ENCODE measurements at regions not wholly inside any gene's neighbourhood (a gene's known extent, or its start where the extent isn't known, plus 50 kb on each side); places are given as distances from the start of the nearest gene placed in this dataset.
A peak's percentile ranks its signal among the peaks of the same experiment; 100 is the strongest.
"Not testable (repeated sequence)": the region's sequence is repeated elsewhere in the genome, so short reads cannot be mapped to it uniquely, and the experiment has no call there.

DNA sequence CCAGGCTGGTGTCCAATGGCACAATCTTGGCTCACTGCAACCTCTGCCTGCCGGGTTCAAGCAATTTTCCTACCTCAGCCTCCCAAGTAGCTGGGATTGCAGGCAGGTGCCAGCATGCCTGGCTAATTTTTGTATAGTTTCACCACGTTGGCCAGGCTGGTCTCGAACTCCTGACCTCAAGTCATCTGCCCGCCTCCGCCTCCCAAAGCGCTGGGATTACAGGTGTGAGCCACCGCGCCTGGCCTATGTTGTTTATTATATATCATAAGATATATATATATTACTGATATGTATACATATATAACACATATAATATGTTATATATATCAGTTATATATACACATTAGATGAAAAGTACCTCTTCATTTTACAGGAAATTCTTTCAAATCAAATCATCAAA, 914.7 kb downstream of the FOXD4L5 start:
- H3K4me3 ChIP-seq (ENCODE audit: low read length, poor library complexity, severe bottlenecking); H3K27me3 ChIP-seq (ENCODE audit: insufficient read depth, low read length, poor library complexity, severe bottlenecking); H3K79me2 ChIP-seq (ENCODE audit: insufficient read depth, low read length); H2AFZ ChIP-seq (ENCODE audit: low read length); H3K4me1 ChIP-seq (ENCODE audit: insufficient read depth, low read length, poor library complexity, severe bottlenecking); H3K9me2 ChIP-seq (replicated peaks; ENCODE audit: low read depth, low read length); H3K36me3 ChIP-seq (ENCODE audit: insufficient read depth, low read length); H3F3A ChIP-seq (ENCODE audit: low read depth); H3K9me3 ChIP-seq (ENCODE audit: insufficient read depth, low read depth, low read length); H3K9ac ChIP-seq (ENCODE audit: low read depth, low read length, poor library complexity, severe bottlenecking); H3K4me2 ChIP-seq (ENCODE audit: low read depth, low read length, poor library complexity, severe bottlenecking); H4K20me1 ChIP-seq (ENCODE audit: insufficient read depth, low read length, poor library complexity, severe bottlenecking): not testable (repeated sequence)

DNA sequence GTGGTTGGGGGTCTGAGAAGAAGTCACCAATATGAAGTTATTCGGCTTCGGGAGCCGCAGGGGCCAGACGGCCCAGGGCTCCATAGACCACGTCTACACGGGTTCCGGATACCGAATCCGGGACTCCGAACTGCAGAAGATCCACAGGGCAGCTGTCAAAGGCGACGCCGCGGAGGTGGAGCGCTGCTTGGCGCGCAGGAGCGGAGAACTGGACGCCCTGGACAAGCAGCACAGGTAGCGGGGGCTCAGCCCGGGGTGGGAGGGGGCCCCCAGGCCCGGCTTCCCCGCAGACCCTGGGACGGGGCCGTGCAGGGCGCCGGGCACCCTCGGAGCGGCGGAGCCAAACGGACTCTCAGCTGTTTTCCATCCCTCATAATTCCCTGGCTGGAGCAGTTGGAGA, 915.4 kb downstream of the FOXD4L5 start:
- not testable (repeated sequence) for H3K4me3 ChIP-seq (ENCODE audit: low read length, poor library complexity, severe bottlenecking); H3K36me3 ChIP-seq (ENCODE audit: insufficient read depth, low read length); H4K20me1 ChIP-seq (ENCODE audit: insufficient read depth, low read length, poor library complexity, severe bottlenecking); H3K27me3 ChIP-seq (ENCODE audit: insufficient read depth, low read length, poor library complexity, severe bottlenecking); H3K4me1 ChIP-seq (ENCODE audit: insufficient read depth, low read length, poor library complexity, severe bottlenecking); H2AFZ ChIP-seq (ENCODE audit: low read length); H3K9me3 ChIP-seq (ENCODE audit: insufficient read depth, low read depth, low read length); H3K9me2 ChIP-seq (replicated peaks; ENCODE audit: low read depth, low read length); H3F3A ChIP-seq (ENCODE audit: low read depth); H3K9ac ChIP-seq (ENCODE audit: low read depth, low read length, poor library complexity, severe bottlenecking); H3K79me2 ChIP-seq (ENCODE audit: insufficient read depth, low read length)
- H3K4me2 ChIP-seq (ENCODE audit: low read depth, low read length, poor library complexity, severe bottlenecking), result peak overlapping the region; percentile 16

DNA sequence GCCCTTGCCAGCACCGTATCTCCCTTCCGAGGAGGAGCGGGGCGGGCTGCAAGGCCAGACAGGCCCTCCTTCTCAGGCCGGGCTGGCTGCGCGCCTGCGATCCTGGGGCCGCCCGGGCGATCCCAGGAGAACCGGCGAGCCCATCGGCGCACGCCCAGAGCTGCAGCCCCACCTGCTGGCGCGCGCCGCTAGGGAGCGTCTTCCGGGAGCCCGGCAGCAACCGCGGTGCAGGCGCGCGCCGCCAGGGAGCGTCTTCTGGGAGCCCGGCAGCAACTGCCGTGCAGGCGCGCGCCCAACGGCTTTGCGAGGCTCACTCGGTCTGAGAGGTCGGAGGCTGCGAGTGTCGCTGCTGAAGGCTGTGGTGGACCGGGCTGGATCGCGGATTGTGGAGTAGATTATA, 915.9 kb downstream of the FOXD4L5 start:
- H3K36me3 ChIP-seq (ENCODE audit: insufficient read depth, low read length), result not testable (repeated sequence)
- peak overlapping the region; percentile 53 for H3K4me3 ChIP-seq (ENCODE audit: low read length, poor library complexity, severe bottlenecking)

DNA sequence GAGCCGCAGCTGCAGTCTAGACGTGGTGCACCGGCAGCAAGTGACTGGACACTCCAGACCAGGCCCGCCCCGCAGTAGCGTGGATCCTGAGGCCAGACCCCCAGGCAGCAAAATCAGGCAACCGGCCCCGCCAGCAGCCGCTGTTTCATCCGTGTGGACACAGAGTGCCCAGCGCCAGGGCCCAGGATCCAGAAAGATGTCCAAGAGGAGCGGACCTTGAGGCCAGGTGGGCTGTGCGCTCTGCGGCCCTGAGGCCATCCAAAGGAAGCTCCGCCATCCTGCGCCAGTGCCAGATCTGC, 916.4 kb downstream of the FOXD4L5 start:
- not testable (repeated sequence) for H3K9ac ChIP-seq (ENCODE audit: low read depth, low read length, poor library complexity, severe bottlenecking); H3K9me2 ChIP-seq (replicated peaks; ENCODE audit: low read depth, low read length); H3K4me1 ChIP-seq (ENCODE audit: insufficient read depth, low read length, poor library complexity, severe bottlenecking); H3K9me3 ChIP-seq (ENCODE audit: insufficient read depth, low read depth, low read length); H3K27me3 ChIP-seq (ENCODE audit: insufficient read depth, low read length, poor library complexity, severe bottlenecking); H3F3A ChIP-seq (ENCODE audit: low read depth); H2AFZ ChIP-seq (ENCODE audit: low read length); H4K20me1 ChIP-seq (ENCODE audit: insufficient read depth, low read length, poor library complexity, severe bottlenecking); H3K79me2 ChIP-seq (ENCODE audit: insufficient read depth, low read length); H3K4me3 ChIP-seq (ENCODE audit: low read length, poor library complexity, severe bottlenecking); H3K4me2 ChIP-seq (ENCODE audit: low read depth, low read length, poor library complexity, severe bottlenecking); H3K36me3 ChIP-seq (ENCODE audit: insufficient read depth, low read length)

More for the DNA sequence above, 915.9 kb downstream of the FOXD4L5 start:
- H3K9me3 ChIP-seq (ENCODE audit: insufficient read depth, low read depth, low read length); H3K27me3 ChIP-seq (ENCODE audit: insufficient read depth, low read length, poor library complexity, severe bottlenecking); H2AFZ ChIP-seq (ENCODE audit: low read length); H3K9ac ChIP-seq (ENCODE audit: low read depth, low read length, poor library complexity, severe bottlenecking); H3K79me2 ChIP-seq (ENCODE audit: insufficient read depth, low read length); H3K4me1 ChIP-seq (ENCODE audit: insufficient read depth, low read length, poor library complexity, severe bottlenecking); H3F3A ChIP-seq (ENCODE audit: low read depth); H3K9me2 ChIP-seq (replicated peaks; ENCODE audit: low read depth, low read length); H4K20me1 ChIP-seq (ENCODE audit: insufficient read depth, low read length, poor library complexity, severe bottlenecking); H3K4me2 ChIP-seq (ENCODE audit: low read depth, low read length, poor library complexity, severe bottlenecking): not testable (repeated sequence)

DNA sequence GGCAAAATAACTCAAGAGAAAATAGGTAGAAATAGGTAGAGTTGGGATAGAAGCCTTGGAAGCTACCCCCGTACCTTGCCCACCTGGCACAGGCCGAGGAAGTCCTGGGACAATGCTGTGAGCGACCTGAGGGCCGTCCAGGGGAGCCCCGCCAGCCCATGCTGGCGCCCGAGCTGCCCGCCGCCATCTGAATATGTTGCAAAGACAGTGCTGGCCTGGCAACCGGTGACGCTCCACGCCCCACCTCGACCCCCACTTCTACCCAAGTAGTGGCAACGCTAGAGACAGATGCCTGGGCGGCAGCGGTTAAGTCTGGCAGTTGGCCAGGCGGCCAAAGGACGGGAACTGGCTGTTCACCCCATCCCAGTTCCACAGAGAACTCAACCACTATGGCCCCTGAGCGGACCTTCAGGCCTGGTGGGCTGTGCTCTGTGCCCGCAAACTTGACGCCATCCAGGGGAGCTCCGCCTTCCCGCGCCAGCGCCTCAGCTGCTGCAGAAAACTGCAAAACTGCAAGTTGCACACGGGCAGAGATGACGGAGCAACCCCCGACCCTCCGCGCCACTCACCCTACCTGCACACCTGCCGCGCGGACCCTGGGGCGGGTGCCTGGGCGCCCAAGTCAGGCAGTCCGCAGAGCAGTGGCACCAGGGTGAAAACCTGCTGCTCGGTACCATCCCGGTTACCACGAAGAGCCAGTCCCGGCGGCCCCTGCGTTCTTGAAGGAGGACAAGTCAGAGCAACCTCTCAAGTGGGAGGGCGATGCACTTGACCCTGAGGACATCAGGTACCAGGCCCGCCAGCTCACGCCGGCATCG, 917.0 kb downstream of the FOXD4L5 start:
- not testable (repeated sequence) for H3F3A ChIP-seq (ENCODE audit: low read depth); H3K27me3 ChIP-seq (ENCODE audit: insufficient read depth, low read length, poor library complexity, severe bottlenecking); H3K9me2 ChIP-seq (replicated peaks; ENCODE audit: low read depth, low read length); H3K9me3 ChIP-seq (ENCODE audit: insufficient read depth, low read depth, low read length); H3K36me3 ChIP-seq (ENCODE audit: insufficient read depth, low read length); H2AFZ ChIP-seq (ENCODE audit: low read length); H3K79me2 ChIP-seq (ENCODE audit: insufficient read depth, low read length); H3K9ac ChIP-seq (ENCODE audit: low read depth, low read length, poor library complexity, severe bottlenecking); H3K4me2 ChIP-seq (ENCODE audit: low read depth, low read length, poor library complexity, severe bottlenecking); H3K4me1 ChIP-seq (ENCODE audit: insufficient read depth, low read length, poor library complexity, severe bottlenecking); H4K20me1 ChIP-seq (ENCODE audit: insufficient read depth, low read length, poor library complexity, severe bottlenecking); H3K4me3 ChIP-seq (ENCODE audit: low read length, poor library complexity, severe bottlenecking)

Measured in Loucy (cell line).